T-helper 1 cell treated with Interleukin-12 subunit alpha and Interleukin-12 subunit beta and Interleukin-4 antibody, amounts not matched to agents 30 μg/mL and 1 μg/mL, for 36 hours (primary cell): ENCODE measurements at regions not wholly inside any gene's neighbourhood (a gene's known extent, or its start where the extent isn't known, plus 50 kb on each side); places are given as distances from the start of the nearest gene placed in this dataset.

Experiments
- H3K27ac Mint-ChIP-seq: one replicate; pipeline ENCODE4 v1.8.0; 2021; ENCODE audit warnings: mild to moderate bottlenecking, mixed read lengths
- H3K27me3 Mint-ChIP-seq: one replicate; pipeline ENCODE4 v1.8.0; 2021; ENCODE audit warnings: low read depth, mixed read lengths
- H3K36me3 Mint-ChIP-seq: one replicate; pipeline ENCODE4 v1.8.0; 2021; ENCODE audit warnings: low read depth, mixed read lengths
- H3K4me1 Mint-ChIP-seq: one replicate; pipeline ENCODE4 v1.8.0; 2021; ENCODE audit warnings: low read depth, mixed read lengths
- H3K4me3 Mint-ChIP-seq: one replicate; pipeline ENCODE4 v1.8.0; 2021; ENCODE audit warnings: mild to moderate bottlenecking, moderate library complexity, mixed read lengths
- H3K9me3 Mint-ChIP-seq: one replicate; pipeline ENCODE4 v1.8.0; 2021; ENCODE audit warnings: mixed read lengths

GRCh38 chr16:80199614-80200013, 341.2 kb upstream of the DYNLRB2 start:
- H3K4me1 Mint-ChIP-seq, result no peaks in the 10 kb centered on the region
- H3K27ac Mint-ChIP-seq, result no peak overlapping the region
- no peak overlapping the region for H3K4me3 Mint-ChIP-seq
- no peaks in the 10 kb centered on the region for H3K27me3 Mint-ChIP-seq
- H3K36me3 Mint-ChIP-seq, result no peaks in the 10 kb centered on the region
- H3K9me3 Mint-ChIP-seq, result no peaks in the 10 kb centered on the region

- H3K27me3 Mint-ChIP-seq, result no peaks in the 10 kb centered on the region
- H3K9me3 Mint-ChIP-seq, result no peaks in the 10 kb centered on the region
- no peak overlapping the region for H3K4me3 Mint-ChIP-seq
- no peaks in the 10 kb centered on the region for H3K36me3 Mint-ChIP-seq
- no peaks in the 10 kb centered on the region for H3K4me1 Mint-ChIP-seq
- H3K27ac Mint-ChIP-seq, result no peak overlapping the region
Measured at GRCh38 chr16:80198311-80199299, 342.2 kb upstream of the DYNLRB2 start.

- Mint-ChIP-seq H3K9me3 (no peaks in the 10 kb centered on the region), H3K36me3 (no peaks in the 10 kb centered on the region), H3K27ac (no peak overlapping the region), H3K4me1 (no peaks in the 10 kb centered on the region), H3K27me3 (no peaks in the 10 kb centered on the region), H3K4me3 (no peak overlapping the region)
Measured at GRCh38 chr16:80197741-80198201, 343.0 kb upstream of the DYNLRB2 start.

- no peak overlapping the region for H3K27ac Mint-ChIP-seq
- H3K4me3 Mint-ChIP-seq, result no peak overlapping the region
- H3K9me3 Mint-ChIP-seq, result no peaks in the 10 kb centered on the region
- no peaks in the 10 kb centered on the region for H3K36me3 Mint-ChIP-seq
- H3K27me3 Mint-ChIP-seq, result no peaks in the 10 kb centered on the region
- no peaks in the 10 kb centered on the region for H3K4me1 Mint-ChIP-seq
Measured at GRCh38 chr16:80191928-80192327, 348.9 kb upstream of the DYNLRB2 start.

GRCh38 chr16:80189476-80190175, 351.2 kb upstream of the DYNLRB2 start:
- Mint-ChIP-seq H3K36me3 (no peaks in the 10 kb centered on the region), H3K9me3 (no peaks in the 10 kb centered on the region), H3K4me3 (no peak overlapping the region), H3K4me1 (no peaks in the 10 kb centered on the region), H3K27me3 (no peaks in the 10 kb centered on the region), H3K27ac (no peak overlapping the region)

- no peaks in the 10 kb centered on the region for H3K36me3 Mint-ChIP-seq
- H3K27ac Mint-ChIP-seq, result no peak overlapping the region
- no peak overlapping the region for H3K4me3 Mint-ChIP-seq
- no peaks in the 10 kb centered on the region for H3K9me3 Mint-ChIP-seq
- no peaks in the 10 kb centered on the region for H3K4me1 Mint-ChIP-seq
- peaks cover 10% of the 10 kb centered on the region for H3K27me3 Mint-ChIP-seq
Measured at GRCh38 chr16:80176114-80176513, 364.7 kb upstream of the DYNLRB2 start.

GRCh38 chr16:80175011-80175410, 365.8 kb upstream of the DYNLRB2 start:
- Mint-ChIP-seq H3K4me3 (no peak overlapping the region), H3K36me3 (no peaks in the 10 kb centered on the region), H3K27me3 (peaks cover 10% of the 10 kb centered on the region), H3K4me1 (no peaks in the 10 kb centered on the region), H3K27ac (no peak overlapping the region), H3K9me3 (no peaks in the 10 kb centered on the region)

GRCh38 chr16:80174416-80174815, 366.4 kb upstream of the DYNLRB2 start:
- Mint-ChIP-seq H3K9me3 (no peaks in the 10 kb centered on the region), H3K4me1 (no peaks in the 10 kb centered on the region), H3K4me3 (no peak overlapping the region), H3K27ac (no peak overlapping the region), H3K36me3 (no peaks in the 10 kb centered on the region), H3K27me3 (peaks cover 10% of the 10 kb centered on the region)

- Mint-ChIP-seq H3K4me1 (no peaks in the 10 kb centered on the region), H3K27ac (no peak overlapping the region), H3K9me3 (no peaks in the 10 kb centered on the region), H3K27me3 (peaks cover 5% of the 10 kb centered on the region), H3K4me3 (no peak overlapping the region), H3K36me3 (no peaks in the 10 kb centered on the region)
Measured at GRCh38 chr16:80171746-80172145, 369.0 kb upstream of the DYNLRB2 start.

GRCh38 chr16:80171199-80171598, 369.6 kb upstream of the DYNLRB2 start:
- Mint-ChIP-seq H3K27me3 (no peaks in the 10 kb centered on the region), H3K36me3 (no peaks in the 10 kb centered on the region), H3K9me3 (no peaks in the 10 kb centered on the region), H3K4me3 (no peak overlapping the region), H3K27ac (no peak overlapping the region), H3K4me1 (no peaks in the 10 kb centered on the region)

- Mint-ChIP-seq H3K27me3 (no peaks in the 10 kb centered on the region), H3K27ac (no peak overlapping the region), H3K36me3 (no peaks in the 10 kb centered on the region), H3K9me3 (no peaks in the 10 kb centered on the region), H3K4me1 (no peaks in the 10 kb centered on the region), H3K4me3 (no peak overlapping the region)
Measured at GRCh38 chr16:80167657-80168390, 373.0 kb upstream of the DYNLRB2 start.

GRCh38 chr16:80166082-80166481, 374.7 kb upstream of the DYNLRB2 start:
- Mint-ChIP-seq H3K27ac (no peak overlapping the region), H3K9me3 (no peaks in the 10 kb centered on the region), H3K27me3 (peaks cover 4% of the 10 kb centered on the region), H3K4me1 (no peaks in the 10 kb centered on the region), H3K4me3 (no peak overlapping the region), H3K36me3 (no peaks in the 10 kb centered on the region)

GRCh38 chr16:80164966-80165550, 375.7 kb upstream of the DYNLRB2 start:
- H3K27me3 Mint-ChIP-seq, result peaks cover 4% of the 10 kb centered on the region

GRCh38 chr16:80163339-80163738, 377.5 kb upstream of the DYNLRB2 start:
- Mint-ChIP-seq H3K4me3 (no peak overlapping the region), H3K27me3 (peaks cover 4% of the 10 kb centered on the region), H3K27ac (no peak overlapping the region), H3K36me3 (no peaks in the 10 kb centered on the region), H3K4me1 (no peaks in the 10 kb centered on the region), H3K9me3 (no peaks in the 10 kb centered on the region)

More at GRCh38 chr16:80164966-80165550, 375.7 kb upstream of the DYNLRB2 start:
- H3K4me1 Mint-ChIP-seq, result no peaks in the 10 kb centered on the region
- no peak overlapping the region for H3K4me3 Mint-ChIP-seq
- H3K9me3 Mint-ChIP-seq, result no peaks in the 10 kb centered on the region
- no peak overlapping the region for H3K27ac Mint-ChIP-seq
- no peaks in the 10 kb centered on the region for H3K36me3 Mint-ChIP-seq
